NB4 (cell line): ENCODE measurements at regions not wholly inside any gene's neighbourhood (a gene's known extent, or its start where the extent isn't known, plus 50 kb on each side); places are given as distances from the start of the nearest gene placed in this dataset.
"Not testable (repeated sequence)": the region's sequence is repeated elsewhere in the genome, so short reads cannot be mapped to it uniquely, and the experiment has no call there.

Experiments used
- DNase-seq: peaks from one replicate; pipeline ENCODE4 v3.0.0; 2010; ENCODE audit warnings: low read depth
- H3K4me3 ChIP-seq: one replicate; pipeline ENCODE4 v1.5.1; 2011; ENCODE audit warnings: mild to moderate bottlenecking, low read depth, low read length, moderate library complexity
- MYC ChIP-seq: IDR thresholded peaks from 2 replicates; pipeline ENCODE4 v1.6.1; 2011; ENCODE audit warnings: low read depth, low read length
- POLR2A ChIP-seq: IDR thresholded peaks from 2 replicates; pipeline ENCODE4 v1.6.1; 2011; ENCODE audit warnings: mild to moderate bottlenecking; ENCODE audit not compliant: insufficient read length; ENCODE audit errors: extremely low read depth
- TF ChIP-seq, protein P1 (sequence below): IDR thresholded peaks from 2 replicates; pipeline ENCODE4 v1.6.1; 2011; ENCODE audit warnings: low read depth, low read length
- TF ChIP-seq, protein P2 (sequence below): IDR thresholded peaks from one replicate; pipeline ENCODE4 v1.5.1; 2012; ENCODE audit warnings: low read depth, low read length

DNA sequence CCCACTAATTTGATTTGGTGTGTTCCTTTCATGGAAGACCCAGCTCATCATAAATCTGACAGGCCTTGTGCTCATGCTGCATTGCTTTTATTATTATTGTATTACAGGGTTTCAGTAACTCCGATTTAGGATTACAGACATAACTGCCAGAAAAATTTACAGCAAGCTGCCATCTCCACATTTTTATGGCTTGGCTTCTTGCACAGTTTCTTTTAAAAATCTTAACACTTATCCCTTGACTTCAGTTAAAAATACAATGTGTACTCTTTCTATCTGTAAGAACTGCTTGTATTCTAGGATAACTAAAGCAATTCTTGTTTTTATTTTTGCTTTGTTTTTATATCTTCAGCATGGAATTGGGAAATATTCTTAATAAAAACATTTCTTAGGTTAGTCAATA, 612.2 kb downstream of the DIPK2A start:
- DNase-seq, result no peak
- TF ChIP-seq, protein P1, sequence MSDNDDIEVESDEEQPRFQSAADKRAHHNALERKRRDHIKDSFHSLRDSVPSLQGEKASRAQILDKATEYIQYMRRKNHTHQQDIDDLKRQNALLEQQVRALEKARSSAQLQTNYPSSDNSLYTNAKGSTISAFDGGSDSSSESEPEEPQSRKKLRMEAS, result no peak
- TF ChIP-seq MYC (no peak), POLR2A (no peak)
- TF ChIP-seq, protein P2, sequence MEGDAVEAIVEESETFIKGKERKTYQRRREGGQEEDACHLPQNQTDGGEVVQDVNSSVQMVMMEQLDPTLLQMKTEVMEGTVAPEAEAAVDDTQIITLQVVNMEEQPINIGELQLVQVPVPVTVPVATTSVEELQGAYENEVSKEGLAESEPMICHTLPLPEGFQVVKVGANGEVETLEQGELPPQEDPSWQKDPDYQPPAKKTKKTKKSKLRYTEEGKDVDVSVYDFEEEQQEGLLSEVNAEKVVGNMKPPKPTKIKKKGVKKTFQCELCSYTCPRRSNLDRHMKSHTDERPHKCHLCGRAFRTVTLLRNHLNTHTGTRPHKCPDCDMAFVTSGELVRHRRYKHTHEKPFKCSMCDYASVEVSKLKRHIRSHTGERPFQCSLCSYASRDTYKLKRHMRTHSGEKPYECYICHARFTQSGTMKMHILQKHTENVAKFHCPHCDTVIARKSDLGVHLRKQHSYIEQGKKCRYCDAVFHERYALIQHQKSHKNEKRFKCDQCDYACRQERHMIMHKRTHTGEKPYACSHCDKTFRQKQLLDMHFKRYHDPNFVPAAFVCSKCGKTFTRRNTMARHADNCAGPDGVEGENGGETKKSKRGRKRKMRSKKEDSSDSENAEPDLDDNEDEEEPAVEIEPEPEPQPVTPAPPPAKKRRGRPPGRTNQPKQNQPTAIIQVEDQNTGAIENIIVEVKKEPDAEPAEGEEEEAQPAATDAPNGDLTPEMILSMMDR, result no peak
- no peak overlapping the region for H3K4me3 ChIP-seq

DNA sequence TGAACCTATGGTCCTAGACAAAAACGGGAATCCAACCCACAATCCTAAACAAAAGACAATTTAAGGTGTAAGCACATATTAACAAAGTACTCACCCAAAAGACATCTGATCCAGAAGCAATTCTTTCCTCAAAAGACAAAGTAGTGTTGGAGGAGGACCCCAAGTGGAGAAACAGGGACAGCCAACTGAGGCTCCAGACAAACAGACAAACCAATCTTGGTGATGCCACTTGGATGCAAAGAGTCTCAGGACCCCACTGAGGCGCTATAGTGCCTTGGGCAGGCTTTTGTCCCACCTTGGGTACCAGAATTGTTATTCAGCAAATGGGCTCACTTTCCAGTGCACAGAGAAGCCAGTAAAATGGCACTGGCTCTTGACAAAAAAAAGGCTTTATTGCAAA, 613.8 kb downstream of the DIPK2A start:
- peak; percentile 2 for DNase-seq

DNA sequence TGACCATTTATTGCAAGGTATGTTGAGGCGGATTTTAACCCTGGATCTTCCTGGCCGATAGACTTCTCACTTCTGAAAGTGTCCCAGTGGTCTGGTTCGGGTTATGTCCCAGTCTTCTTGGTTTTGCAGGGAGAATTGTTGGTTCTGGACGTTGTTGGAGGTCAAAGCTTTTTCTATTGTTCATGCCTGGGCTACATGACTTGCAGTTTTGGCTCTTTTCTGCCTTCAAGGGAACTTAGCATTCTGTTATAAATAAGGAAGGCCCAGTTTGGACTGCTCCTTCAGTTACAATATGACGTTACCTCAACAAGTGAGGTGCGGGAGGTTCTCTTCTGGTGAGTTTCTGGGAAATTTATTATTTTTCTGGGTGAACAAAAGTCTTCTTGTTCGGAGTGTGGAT, 614.3 kb downstream of the DIPK2A start:
- no peak overlapping the region for H3K4me3 ChIP-seq
- TF ChIP-seq MYC (no peak), POLR2A (no peak)
- TF ChIP-seq, protein P1, result no peak
- TF ChIP-seq, protein P2, result no peak
- peak; percentile 4 for DNase-seq

More for the DNA sequence above, 613.8 kb downstream of the DIPK2A start:
- no peak for TF ChIP-seq POLR2A
- TF ChIP-seq, protein P2, result no peak
- TF ChIP-seq, protein P1, result no peak
- no peak overlapping the region for H3K4me3 ChIP-seq

DNA sequence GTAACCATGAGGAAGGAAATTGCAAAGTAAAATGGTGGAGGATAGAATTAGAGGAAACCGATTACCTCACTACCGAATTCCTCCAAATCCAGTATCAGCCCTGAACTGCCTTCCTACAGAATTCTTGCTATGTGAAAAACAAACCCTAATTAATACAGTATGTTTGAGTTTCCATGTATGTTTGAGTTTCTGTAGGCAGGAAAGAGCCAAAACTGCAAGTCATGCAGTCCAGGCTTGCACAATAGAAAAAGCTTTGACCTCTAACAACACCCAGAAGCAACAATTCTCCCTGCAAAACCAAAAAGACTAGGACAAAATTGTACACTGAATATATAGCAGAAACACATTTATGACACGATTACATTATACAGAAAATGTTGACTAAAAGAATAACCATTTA, 614.8 kb downstream of the DIPK2A start:
- peak; percentile 49 for DNase-seq
- H3K4me3 ChIP-seq, result no peak overlapping the region
- TF ChIP-seq, protein P1, result no peak
- no peak for TF ChIP-seq MYC
- TF ChIP-seq, protein P2, result no peak
- no peak for TF ChIP-seq POLR2A

DNA sequence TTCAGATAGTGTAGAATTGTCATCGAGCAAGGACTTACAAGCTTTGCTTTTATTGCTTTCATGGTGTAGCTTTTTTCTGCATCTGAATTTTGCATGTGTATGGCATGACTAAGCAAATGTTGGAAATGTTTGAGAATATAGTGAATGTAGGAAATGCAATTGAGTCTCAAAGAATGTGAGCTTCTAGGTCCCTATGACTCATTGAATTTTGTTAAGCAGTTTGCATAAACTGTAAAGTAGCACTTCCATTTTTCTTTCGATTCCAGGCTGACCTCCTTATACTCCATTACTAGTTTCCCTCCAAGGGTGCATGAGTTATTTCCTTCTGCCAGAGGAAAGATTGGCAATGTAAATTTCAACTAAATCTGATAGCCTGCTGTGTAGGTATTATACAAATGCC, 619.2 kb downstream of the DIPK2A start:
- TF ChIP-seq, protein P2, result no peak
- TF ChIP-seq MYC, result no peak
- TF ChIP-seq, protein P1, result no peak
- TF ChIP-seq POLR2A, result no peak
- peak; percentile 9 for DNase-seq

DNA sequence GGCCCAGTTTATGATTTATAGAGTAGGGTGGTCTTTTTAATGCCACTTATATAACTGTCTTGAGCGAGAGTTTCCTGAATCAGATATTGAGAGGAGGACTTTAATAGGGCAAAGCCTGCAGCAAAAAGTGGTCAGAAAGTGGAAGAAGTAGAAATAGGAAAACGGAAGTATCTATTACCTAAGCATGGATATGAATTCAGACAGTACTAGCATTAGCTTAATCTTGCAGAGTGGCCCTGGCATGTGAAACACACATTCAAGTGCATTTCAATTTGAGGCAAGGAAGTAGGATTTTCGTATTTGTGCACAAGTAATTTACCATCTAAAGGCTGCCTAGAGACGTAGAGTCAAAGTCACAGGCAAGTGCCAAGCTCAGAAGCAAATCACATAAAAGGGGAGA, 622.3 kb downstream of the DIPK2A start:
- peak; percentile 19 for DNase-seq
- no peak overlapping the region for H3K4me3 ChIP-seq
- TF ChIP-seq, protein P2, result no peak
- TF ChIP-seq MYC (no peak), POLR2A (no peak)
- TF ChIP-seq, protein P1, result no peak

More for the DNA sequence above, 619.2 kb downstream of the DIPK2A start:
- H3K4me3 ChIP-seq, result no peak overlapping the region

DNA sequence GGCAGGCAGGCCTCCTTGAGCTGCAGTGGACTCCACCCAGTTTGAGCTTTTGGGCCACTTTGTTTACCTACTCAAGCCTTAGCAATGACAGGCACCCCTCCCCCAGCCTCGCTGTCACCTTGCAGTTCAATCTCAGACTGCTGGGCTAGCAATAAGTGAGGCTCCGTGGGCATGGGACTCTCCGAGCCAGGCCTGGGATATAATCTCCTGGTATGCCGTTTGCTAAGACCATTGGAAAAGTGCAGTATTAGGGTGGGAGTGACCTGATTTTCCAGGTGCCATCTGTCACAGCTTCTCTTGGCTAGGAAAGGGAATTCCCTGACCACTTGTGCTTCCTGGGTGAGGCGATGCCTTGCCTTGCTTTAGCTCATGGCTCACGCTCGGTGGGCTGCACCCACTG, 648.6 kb downstream of the DIPK2A start:
- DNase-seq, H3K4me3 ChIP-seq: not testable (repeated sequence)
